ENCODE measurements at regions not wholly inside any gene's neighbourhood (a gene's known extent, or its start where the extent isn't known, plus 50 kb on each side); places are given as distances from the start of the nearest gene placed in this dataset.

GRCh38 chr20:51219544-51219943 lies 196.6 kb upstream of the KCNG1 start:
- no peak overlapping the region for H2AFZ ChIP-seq (ENCODE audit: control insufficient read depth, low read length)
- H3K4me2 ChIP-seq (ENCODE audit: control insufficient read depth, extremely low read depth, insufficient read depth, low read depth, low read length): no peak overlapping the region
- TF ChIP-seq EZH2 (IDR thresholded peaks at IDR 0.05; ENCODE audit: low read length): no peak
- no peak for TF ChIP-seq CTCF (optimal IDR thresholded peaks at IDR 0.05 in 1 of 3, IDR thresholded peaks at IDR 0.05 in 1 of 3, conservative IDR thresholded peaks at IDR 0.05 in 1 of 3; ENCODE audit: extremely low read depth in 1 of 3, insufficient read depth in 2 of 3, low read length in 3 of 3)
- FAIRE-seq (no peak), DNase-seq (ENCODE audit: low read depth, low spot score) (no peak)
- no peak overlapping the region for H3K4me3 ChIP-seq (ENCODE audit: control insufficient read depth in 2 of 3, extremely low read depth in 1 of 3, insufficient read depth in 2 of 3, low read depth in 1 of 3, low read length in 3 of 3)
- H3K79me2 ChIP-seq (ENCODE audit: control insufficient read depth, insufficient read depth, low read length): no peaks in the 10 kb centered on the region
- H3K9ac ChIP-seq (ENCODE audit: control insufficient read depth, extremely low read depth, insufficient read depth, low read length): no peak overlapping the region
- dilution Hi-C loops (cut with MboI; ENCODE audit: extremely low pct_ligation_motif_present, low sequenced_read_pairs): no loop called here
- H3K9me1 ChIP-seq (ENCODE audit: control insufficient read depth, extremely low read depth, insufficient read depth, low read length): no peaks in the 10 kb centered on the region
- H4K20me1 ChIP-seq (ENCODE audit: control insufficient read depth, extremely low read depth, insufficient read depth, low read length): no peaks in the 10 kb centered on the region
- H3K36me3 ChIP-seq (ENCODE audit: control insufficient read depth in 2 of 2, extremely low read depth in 1 of 2, insufficient read depth in 2 of 2, low read length in 2 of 2): no peaks in the 10 kb centered on the region
- no peaks in the 10 kb centered on the region for H3K27me3 ChIP-seq (ENCODE audit: control insufficient read depth, extremely low read depth, insufficient read depth, low read length)
- H3K4me1 ChIP-seq (ENCODE audit: control insufficient read depth, extremely low read depth, insufficient read depth, low read length): peaks cover 8% of the 10 kb centered on the region
- H3K9me3 ChIP-seq (ENCODE audit: control insufficient read depth, low read depth, low read length): no peaks in the 10 kb centered on the region
- no peak overlapping the region for H3K27ac ChIP-seq (ENCODE audit: control insufficient read depth, insufficient read depth, low read length)

- H3K4me1 ChIP-seq (ENCODE audit: control insufficient read depth, extremely low read depth, insufficient read depth, low read length): peaks cover 8% of the 10 kb centered on the region
- H3K9me3 ChIP-seq (ENCODE audit: control insufficient read depth, low read depth, low read length): no peaks in the 10 kb centered on the region
- no peak for FAIRE-seq
- no peaks in the 10 kb centered on the region for H3K79me2 ChIP-seq (ENCODE audit: control insufficient read depth, insufficient read depth, low read length)
- no peaks in the 10 kb centered on the region for H4K20me1 ChIP-seq (ENCODE audit: control insufficient read depth, extremely low read depth, insufficient read depth, low read length)
- H3K4me2 ChIP-seq (ENCODE audit: control insufficient read depth, extremely low read depth, insufficient read depth, low read depth, low read length): no peak overlapping the region
- no peak overlapping the region for H2AFZ ChIP-seq (ENCODE audit: control insufficient read depth, low read length)
- DNase-seq (ENCODE audit: low read depth, low spot score): no peak
- no peaks in the 10 kb centered on the region for H3K9me1 ChIP-seq (ENCODE audit: control insufficient read depth, extremely low read depth, insufficient read depth, low read length)
- no peak overlapping the region for H3K9ac ChIP-seq (ENCODE audit: control insufficient read depth, extremely low read depth, insufficient read depth, low read length)
- TF ChIP-seq CTCF (optimal IDR thresholded peaks at IDR 0.05 in 1 of 3, IDR thresholded peaks at IDR 0.05 in 1 of 3, conservative IDR thresholded peaks at IDR 0.05 in 1 of 3; ENCODE audit: extremely low read depth in 1 of 3, insufficient read depth in 2 of 3, low read length in 3 of 3): no peak
- H3K36me3 ChIP-seq (ENCODE audit: control insufficient read depth in 2 of 2, extremely low read depth in 1 of 2, insufficient read depth in 2 of 2, low read length in 2 of 2): no peaks in the 10 kb centered on the region
- dilution Hi-C loops (cut with MboI; ENCODE audit: extremely low pct_ligation_motif_present, low sequenced_read_pairs): no loop called here
- H3K27ac ChIP-seq (ENCODE audit: control insufficient read depth, insufficient read depth, low read length): no peak overlapping the region
- H3K4me3 ChIP-seq (ENCODE audit: control insufficient read depth in 2 of 3, extremely low read depth in 1 of 3, insufficient read depth in 2 of 3, low read depth in 1 of 3, low read length in 3 of 3): no peak overlapping the region
- no peaks in the 10 kb centered on the region for H3K27me3 ChIP-seq (ENCODE audit: control insufficient read depth, extremely low read depth, insufficient read depth, low read length)
Observed at GRCh38 chr20:51218603-51219002, 195.7 kb upstream of the KCNG1 start.
